HepG2 (cell line): ENCODE measurements at regions not wholly inside any gene's neighbourhood (a gene's known extent, or its start where the extent isn't known, plus 50 kb on each side); places are given as distances from the start of the nearest gene placed in this dataset.

Experiments
- ATAC-seq: fragments of 200-7000 bp; cut with Tn5 transposase; 3 replicates; pipeline ENCODE4 v1.9.1; 2020; ENCODE audit warnings: mild to moderate bottlenecking, moderate library complexity
- BruUV-seq: library from RNA; stranded (reverse); fragments of 400-500 nt; replicated peaks from 2 replicates; lab custom pipeline; 2021; lab: Mats Ljungman, UMichigan
- CTCF ChIA-PET: fragments of 300-600 bp; formaldehyde crosslinking; extraction: SDS; loops from one replicate; lab custom pipeline; 2021; ENCODE audit warnings: low total read pairs, inconsistent platforms, low intra/inter-chr PET ratio; lab: Yijun Ruan, JAX
- POLR2A ChIA-PET: fragments of 350-600 bp; sonication (Branson Sonifier 250); formaldehyde crosslinking; loops from one replicate; lab custom pipeline; 2020; ENCODE audit warnings: antibody characterized with exemption, inconsistent platforms; lab: Yijun Ruan, JAX
- DNase-seq: peaks from one replicate; pipeline ENCODE4 v3.0.0-alpha.2; 2015; ENCODE audit warnings: low spot score
- FAIRE-seq: peaks from 3 replicates; lab custom pipeline; 2011; peaks lifted over from hg19 to GRCh38; lab: Jason Lieb, UNC
- H2AFZ ChIP-seq: one replicate; pipeline ENCODE4 v1.6.1; 2011; ENCODE audit warnings: low read length, inconsistent platforms
- H3K27ac ChIP-seq: fragments of 300-600 bp; 3 replicates; pipeline ENCODE4 v1.8.0; 2011; ENCODE audit warnings: mixed run types, mild to moderate bottlenecking, mixed read lengths, low read length, inconsistent platforms; ENCODE audit not compliant: insufficient read depth; ENCODE audit errors: extremely low read length
- H3K27me3 ChIP-seq, 2 experiments: fragments of 200-600 bp in 1 of 2; 2 replicates in 1 of 2; 3 replicates in 1 of 2; pipeline versions ENCODE4 v1.6.0 to v1.8.0; 2011; ENCODE audit warnings: low read length in 2 of 2, mild to moderate bottlenecking in 2 of 2, moderate library complexity in 2 of 2, inconsistent platforms in 1 of 2; ENCODE audit not compliant: insufficient read depth in 2 of 2, control insufficient read depth in 1 of 2
- H3K36me3 ChIP-seq, 2 experiments: fragments of 200-600 bp in 1 of 2; replicated peaks in 1 of 2; 2 replicates in 1 of 2; 3 replicates in 1 of 2; pipeline versions ENCODE4 v1.5.1 to v1.8.0; 2011; ENCODE audit warnings: low read length in 2 of 2, inconsistent platforms in 1 of 2; ENCODE audit not compliant: insufficient read depth in 2 of 2, control insufficient read depth in 1 of 2
- H3K4me1 ChIP-seq: 2 replicates; pipeline ENCODE4 v1.5.1; 2012; ENCODE audit warnings: low read length, inconsistent platforms; ENCODE audit not compliant: insufficient read depth
- H3K4me2 ChIP-seq: 2 replicates; pipeline ENCODE4 v1.6.0; 2011; ENCODE audit warnings: low read depth, low read length, inconsistent platforms
- H3K4me3 ChIP-seq, 3 experiments: fragments of 200-600 bp in 1 of 3; sonication (generic), shearing (Covaris generic) in 1 of 3; replicated peaks in 1 of 3; 2 replicates each; pipeline ENCODE4 v1.5.1; 2011 to 2016; ENCODE audit warnings: low read length in 3 of 3, inconsistent platforms in 2 of 3, low read depth in 2 of 3, mild to moderate bottlenecking in 2 of 3, control low read depth in 1 of 3, mixed read lengths in 1 of 3; ENCODE audit not compliant: insufficient read depth in 1 of 3
- H3K79me2 ChIP-seq: one replicate; pipeline ENCODE4 v1.6.1; 2011; ENCODE audit warnings: low read length, inconsistent platforms; ENCODE audit not compliant: insufficient read depth
- H3K9ac ChIP-seq: 2 replicates; pipeline ENCODE4 v1.6.0; 2011; ENCODE audit warnings: mild to moderate bottlenecking, low read depth, low read length, inconsistent platforms; ENCODE audit not compliant: insufficient read depth
- H3K9me3 ChIP-seq: 2 replicates; pipeline ENCODE4 v1.5.1; 2012; ENCODE audit warnings: mild to moderate bottlenecking, low read length
- H4K20me1 ChIP-seq: 2 replicates; pipeline ENCODE4 v1.6.0; 2011; ENCODE audit warnings: inconsistent platforms, mild to moderate bottlenecking, low read length, moderate library complexity; ENCODE audit not compliant: insufficient read depth
- BORCS8-MEF2B ChIP-seq: sonication (generic); formaldehyde crosslinking; IDR thresholded peaks from 2 replicates; pipeline ENCODE4 v1.8.0; 2022; ENCODE audit warnings: mild to moderate bottlenecking, missing genetic modification reagents
- HDAC1 ChIP-seq: sonication (generic); formaldehyde crosslinking; IDR thresholded peaks from 2 replicates; pipeline ENCODE4 v1.5.1; 2020; ENCODE audit warnings: mild to moderate bottlenecking, missing genetic modification reagents
- HIVEP1 ChIP-seq: sonication (generic); formaldehyde crosslinking; IDR thresholded peaks from 2 replicates; pipeline ENCODE4 v1.4.0; 2020; ENCODE audit warnings: mild to moderate bottlenecking, missing genetic modification reagents
- KLF16 ChIP-seq, 2 experiments: sonication (generic) in 1 of 2; formaldehyde crosslinking in 1 of 2; IDR thresholded peaks; 2 replicates each; pipeline versions ENCODE4 v1.6.1 to v1.8.0; 2016 to 2023; ENCODE audit warnings: missing genetic modification reagents in 2 of 2, missing compliant biosample characterization in 1 of 2
- KLF6 ChIP-seq: IDR thresholded peaks from 2 replicates; pipeline ENCODE4 v1.8.0; 2016; ENCODE audit warnings: missing biosample characterization, missing genetic modification reagents
- MYC ChIP-seq: sonication (generic); formaldehyde crosslinking; IDR thresholded peaks from 2 replicates; pipeline ENCODE4 v1.9.0; 2021; ENCODE audit warnings: missing genetic modification reagents, borderline replicate concordance
- PCBP1 ChIP-seq: fragments of 200-400 bp; formaldehyde crosslinking; IDR thresholded peaks from 2 replicates; pipeline ENCODE4 v1.6.1; 2017; ENCODE audit warnings: mild to moderate bottlenecking, low read depth, low read length, borderline replicate concordance
- PCBP2 ChIP-seq: fragments of 200-400 bp; formaldehyde crosslinking; optimal IDR thresholded peaks from 2 replicates; pipeline ENCODE3; 2018; ENCODE audit warnings: low read length, low read depth; ENCODE audit not compliant: poor library complexity, severe bottlenecking
- SIN3A ChIP-seq: IDR thresholded peaks from 2 replicates; pipeline ENCODE4 v1.6.1; 2011; ENCODE audit warnings: low read depth, mild to moderate bottlenecking, control low read depth, low read length, borderline replicate concordance
- SNRNP70 ChIP-seq: fragments of 200-400 bp; formaldehyde crosslinking; IDR thresholded peaks from 2 replicates; pipeline ENCODE4 v1.6.1; 2017; ENCODE audit warnings: mild to moderate bottlenecking, low read depth, low read length, moderate library complexity
- SPEN ChIP-seq: sonication (generic); formaldehyde crosslinking; IDR thresholded peaks from 2 replicates; pipeline ENCODE4 v1.5.1; 2020; ENCODE audit warnings: low read depth, mild to moderate bottlenecking, missing genetic modification reagents
- SRSF9 ChIP-seq: fragments of 200-400 bp; formaldehyde crosslinking; IDR thresholded peaks from 2 replicates; pipeline ENCODE4 v1.6.1; 2018; ENCODE audit warnings: borderline replicate concordance, mild to moderate bottlenecking, low read depth, low read length; ENCODE audit not compliant: insufficient read depth, poor library complexity, severe bottlenecking
- STAT5B ChIP-seq: sonication (generic); formaldehyde crosslinking; IDR thresholded peaks from 2 replicates; pipeline ENCODE4 v1.4.0; 2020; ENCODE audit warnings: missing genetic modification reagents
- ZBTB20 ChIP-seq: sonication (generic); formaldehyde crosslinking; IDR thresholded peaks from 2 replicates; pipeline ENCODE4 v1.8.1; 2023; ENCODE audit warnings: missing genetic modification reagents, low read depth, mild to moderate bottlenecking, borderline replicate concordance
- ZNF143 ChIP-seq: sonication (generic); formaldehyde crosslinking; IDR thresholded peaks from 2 replicates; pipeline ENCODE4 v1.4.0; 2020; ENCODE audit warnings: missing genetic modification reagents
- ZNF367 ChIP-seq: sonication (generic); formaldehyde crosslinking; IDR thresholded peaks from 2 replicates; pipeline ENCODE4 v1.4.0; 2020; ENCODE audit warnings: missing genetic modification reagents, borderline replicate concordance
- ZNF44 ChIP-seq: sonication (generic); formaldehyde crosslinking; IDR thresholded peaks from 2 replicates; pipeline ENCODE4 v1.5.1; 2020; ENCODE audit warnings: mild to moderate bottlenecking, missing genetic modification reagents
- ZNF747 ChIP-seq: sonication (generic); formaldehyde crosslinking; IDR thresholded peaks from 2 replicates; pipeline ENCODE4 v1.8.1; 2023; ENCODE audit warnings: missing genetic modification reagents, mild to moderate bottlenecking, borderline replicate concordance
- ZSCAN20 ChIP-seq: sonication (generic); formaldehyde crosslinking; IDR thresholded peaks from 2 replicates; pipeline ENCODE4 v1.4.0; 2020; ENCODE audit warnings: missing genetic modification reagents, mild to moderate bottlenecking, borderline replicate concordance
- ZZZ3 ChIP-seq: sonication (generic); formaldehyde crosslinking; IDR thresholded peaks from 2 replicates; pipeline ENCODE4 v1.4.0; 2020; ENCODE audit warnings: missing genetic modification reagents, mild to moderate bottlenecking, borderline replicate concordance
- WGBS: methylation state at CpG from one replicate; pipeline ENCODE4 v1.1.6; 2017; ENCODE audit warnings: low lambda C conversion rate; 5-methylcytosine and 5-hydroxymethylcytosine counted together
- in situ Hi-C: cut with HindIII; loops from 2 replicates; pipeline ENCODE4 v1.10.0; 2017; ENCODE audit warnings: low pct_unique_long_range_greater_than_20kb; ENCODE audit not compliant: extremely low pct_ligation_motif_present
- intact Hi-C: fragments of 100-400 bp; cut with micrococcal nuclease; formaldehyde crosslinking; loops from one replicate; pipeline ENCODE4 v1.10.0; 2022; ENCODE audit not compliant: unreplicated experiment

DNA sequence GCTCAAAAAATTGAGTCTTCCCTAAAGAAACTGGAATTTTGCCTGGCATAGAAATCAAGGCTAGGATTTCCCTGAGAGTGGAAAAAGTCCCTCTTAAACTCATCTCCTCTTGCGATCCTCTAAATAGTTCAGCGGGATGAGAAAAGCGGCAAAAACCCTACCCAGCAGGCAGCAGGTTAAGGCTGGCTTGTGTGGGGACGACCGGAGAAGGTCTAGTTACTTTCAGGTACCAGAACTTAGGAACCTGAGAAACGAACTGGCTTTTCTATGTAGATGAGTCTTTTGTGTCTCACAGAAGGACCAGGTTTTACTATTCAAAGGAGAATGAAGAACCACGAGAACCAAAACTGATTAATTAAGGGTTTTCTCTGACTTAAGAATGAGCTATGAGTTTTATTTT is 523.7 kb upstream of the TGFBR2 start:
- ChIA-PET CTCF (no interaction called here), POLR2A (no interaction called here)
- BruUV-seq = no TSS peak
- no peak overlapping the region for H2AFZ ChIP-seq
- H3K9ac ChIP-seq = no peak overlapping the region
- intact Hi-C loops = no loop called here
- TF ChIP-seq HDAC1 (CRISPR knock-in tag) (no peak), STAT5B (no peak), KLF16 (CRISPR knock-in tag; IDR thresholded peaks at IDR 0.05) (no peak), BORCS8-MEF2B (no peak), HIVEP1 (CRISPR knock-in tag) (no peak), SPEN (CRISPR knock-in tag) (no peak), SRSF9 (no peak), KLF6 (CRISPR knock-in tag) (no peak), SNRNP70 (no peak), ZSCAN20 (CRISPR knock-in tag) (no peak), PCBP2 (no peak), ZNF143 (CRISPR knock-in tag) (no peak), ZNF747 (CRISPR knock-in tag) (no peak), MYC (CRISPR knock-in tag) (no peak), ZBTB20 (no peak), SIN3A (no peak), ZNF44 (no peak), ZZZ3 (CRISPR knock-in tag) (no peak), PCBP1 (no peak), ZNF367 (CRISPR knock-in tag) (no peak)
- H3K79me2 ChIP-seq = no peaks in the 10 kb centered on the region
- in situ Hi-C loops = no loop called here
- DNase-seq (no peak), ATAC-seq (no peak), FAIRE-seq (no peak)
- H3K4me2 ChIP-seq = no peak overlapping the region
- no peak overlapping the region for H3K4me3 ChIP-seq
- no peaks in the 10 kb centered on the region for H4K20me1 ChIP-seq
- H3K27me3 ChIP-seq = no peaks in the 10 kb centered on the region
- H3K36me3 ChIP-seq = no peaks in the 10 kb centered on the region
- peaks cover 39% of the 10 kb centered on the region for H3K4me1 ChIP-seq
- no peaks in the 10 kb centered on the region for H3K9me3 ChIP-seq
- H3K27ac ChIP-seq = no peak overlapping the region
- WGBS = 73% methylated on average over 7 of the region's 7 CpGs
